Right lobe of liver (tissue), 4 donors: ENCODE measurements at regions not wholly inside any gene's neighbourhood (a gene's known extent, or its start where the extent isn't known, plus 50 kb on each side); places are given as distances from the start of the nearest gene placed in this dataset.

Source experiments
- CTCF ChIP-seq, 4 donors: fragments of 200-600 bp in 3 of 4; fragments of 450-650 bp in 1 of 4; IDR thresholded peaks; one replicate each; pipeline versions ENCODE4 v1.5.1 to v1.8.0; 2016 to 2022; ENCODE audit warnings: antibody characterized with exemption in 4 of 4, mild to moderate bottlenecking in 2 of 4
- POLR2A ChIP-seq: fragments of 450-650 bp; IDR thresholded peaks from one replicate; pipeline ENCODE4 v1.6.1; 2017; ENCODE audit warnings: antibody characterized with exemption, mild to moderate bottlenecking
- donor health status: DM: no; HTN: no; CAD: no.
- donor health status: DM: no; HTN: no; CAD: no.
- donor health status: DM: no; HTN: yes; CAD: no.

DNA sequence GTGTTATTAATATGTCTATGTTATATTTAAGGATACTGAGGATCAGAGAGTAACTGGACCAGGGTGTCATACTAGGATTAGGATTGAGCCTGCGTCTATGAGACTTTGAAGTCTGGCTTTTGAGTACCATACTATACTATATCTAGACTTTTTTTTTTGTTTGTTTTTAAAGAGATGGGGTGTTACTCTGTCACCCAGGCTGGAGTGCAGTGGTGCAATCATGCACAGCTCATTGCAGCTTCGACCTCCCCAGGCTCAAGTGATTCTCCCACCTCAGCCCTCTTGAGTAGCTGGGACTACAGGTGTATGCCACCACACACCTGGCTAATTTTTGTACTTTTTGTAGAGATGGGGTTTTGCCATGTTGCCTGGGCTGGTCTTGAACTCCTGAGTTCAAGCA is 66.2 kb upstream of the MAP4K3 start:
- TF ChIP-seq CTCF (IDR thresholded peaks at IDR 0.05), result no peak
- TF ChIP-seq POLR2A, result no peak
